Aorta (tissue), 5 donors: ENCODE measurements at regions not wholly inside any gene's neighbourhood (a gene's known extent, or its start where the extent isn't known, plus 50 kb on each side); places are given as distances from the start of the nearest gene placed in this dataset.
A peak's percentile ranks its signal among the peaks of the same experiment; 100 is the strongest.

Source experiments
- ATAC-seq: fragments of 200-7000 bp; cut with Tn5 transposase; one replicate; pipeline ENCODE4 v1.9.1; 2022; ENCODE audit warnings: moderate library complexity; ENCODE audit not compliant: low FRiP score
- DNase-seq, 2 donors: peaks; one replicate each; pipeline ENCODE4 v3.0.0-alpha.2; 2020
- H3K27ac ChIP-seq, 2 donors: one replicate each; pipeline ENCODE4 v1.5.1; 2013; ENCODE audit warnings: low read length in 2 of 2, mild to moderate bottlenecking in 2 of 2, moderate library complexity in 2 of 2, control low read depth in 1 of 2, inconsistent platforms in 1 of 2, low read depth in 1 of 2
- H3K27me3 ChIP-seq, 2 donors: one replicate each; pipeline ENCODE4 v1.6.1; 2013; ENCODE audit warnings: control low read depth in 1 of 2, low read length in 1 of 2, mild to moderate bottlenecking in 1 of 2, moderate library complexity in 1 of 2; ENCODE audit not compliant: insufficient read depth in 2 of 2, control insufficient read depth in 1 of 2
- H3K36me3 ChIP-seq, 2 donors: one replicate each; pipeline ENCODE4 v1.6.1; 2013; ENCODE audit warnings: control low read depth in 1 of 2, low read length in 1 of 2, mild to moderate bottlenecking in 1 of 2; ENCODE audit not compliant: insufficient read depth in 2 of 2, control insufficient read depth in 1 of 2
- H3K4me1 ChIP-seq, 2 donors: one replicate each; pipeline ENCODE4 v1.6.1; 2013; ENCODE audit warnings: low read length in 2 of 2, control low read depth in 1 of 2, mild to moderate bottlenecking in 1 of 2, moderate library complexity in 1 of 2; ENCODE audit not compliant: insufficient read depth in 2 of 2, control insufficient read depth in 1 of 2
- H3K4me3 ChIP-seq, 2 donors: one replicate each; pipeline ENCODE4 v1.5.1; 2013; ENCODE audit warnings: low read length in 2 of 2, control low read depth in 1 of 2, mild to moderate bottlenecking in 1 of 2
- H3K9me3 ChIP-seq: one replicate; pipeline ENCODE4 v1.6.1; 2013; ENCODE audit warnings: mild to moderate bottlenecking, low read length; ENCODE audit not compliant: control insufficient read depth
- WGBS, 2 donors: extraction: QIAGEN DNeasy Blood & Tissue Kit; methylation state at CpG; one replicate each; pipeline ENCODE4 v1.1.7; 2013; 5-methylcytosine and 5-hydroxymethylcytosine counted together
- intact Hi-C, 2 donors: fragments of 100-400 bp; cut with DNase I; formaldehyde crosslinking; loops; one replicate each; pipeline versions ENCODE4 v1.14.2 to v1.15.0; 2022
- donor health status: healthy with polysubstance abuse.
- donor health status: Bipolar disorder and iron deficiency.
- donor health status: DM: no; HTN: no; CAD: no.
- donor health status: DM: no; HTN: no; CAD: no.
- donor health status: DM: yes; HTN: yes; CAD: no.

- no peaks in the 10 kb centered on the region for H3K9me3 ChIP-seq
- H3K4me3 ChIP-seq: peak overlapping the region; percentile 5 to 38
- no peak for DNase-seq
- no peak for ATAC-seq
- H3K4me1 ChIP-seq: no peaks in the 10 kb centered on the region
- WGBS, 2 donors: 0% methylated on average over 13 of the region's 13 CpGs
- no peak overlapping the region for H3K27ac ChIP-seq
- H3K36me3 ChIP-seq: no peaks in the 10 kb centered on the region
- H3K27me3 ChIP-seq: peaks cover 0 to 2% of the 10 kb centered on the region in 2 donors
- intact Hi-C loops: loop anchor here in 1 of 2 donors (5.0 kb wide), 1 partner anchor 626 kb away; no protein-coding TSS in a partner anchor
These were observed 125.3 kb upstream of the C11orf58 start for GRCh38 chr11:16613262-16613511.

GRCh38 chr11:16612566-16613261 is 125.7 kb upstream of the C11orf58 start:
- H3K4me3 ChIP-seq: peak overlapping the region in 1 of 2 donors; percentile 38
- no peaks in the 10 kb centered on the region for H3K9me3 ChIP-seq
- intact Hi-C loops: loop anchor here in 1 of 2 donors (5.0 kb wide), 1 partner anchor 625 kb away; no protein-coding TSS in a partner anchor
- H3K4me1 ChIP-seq: no peaks in the 10 kb centered on the region
- ATAC-seq (peak; percentile 53), DNase-seq (peak in 1 of 2 donors; percentile 34)
- H3K36me3 ChIP-seq: no peaks in the 10 kb centered on the region
- WGBS, 2 donors: 8% methylated on average over 26 of the region's 26 CpGs
- H3K27me3 ChIP-seq: peaks cover 0 to 2% of the 10 kb centered on the region in 2 donors
- no peak overlapping the region for H3K27ac ChIP-seq

- peak in 1 of 2 donors; percentile 44 for DNase-seq
- H3K27me3 ChIP-seq: peaks cover 0 to 2% of the 10 kb centered on the region in 2 donors
- no peaks in the 10 kb centered on the region for H3K9me3 ChIP-seq
- no peak overlapping the region for H3K27ac ChIP-seq
- WGBS, 2 donors: 34 to 44% methylated on average over 11 of the region's 11 CpGs
- intact Hi-C loops: loop anchor here in 1 of 2 donors (5.0 kb wide), 1 partner anchor 625 kb away; no protein-coding TSS in a partner anchor
- ATAC-seq: no peak
- H3K4me3 ChIP-seq: no peak overlapping the region
- no peaks in the 10 kb centered on the region for H3K36me3 ChIP-seq
- no peaks in the 10 kb centered on the region for H3K4me1 ChIP-seq
These were observed 126.4 kb upstream of the C11orf58 start for GRCh38 chr11:16611926-16612565.

- H3K9me3 ChIP-seq: no peaks in the 10 kb centered on the region
- WGBS, 2 donors: 18 to 28% methylated on average over 14 of the region's 14 CpGs
- DNase-seq (no peak), ATAC-seq (no peak)
- no peak overlapping the region for H3K4me3 ChIP-seq
- intact Hi-C loops: loop anchor here in 1 of 2 donors (5.0 kb wide), 1 partner anchor 624 kb away; no protein-coding TSS in a partner anchor
- H3K4me1 ChIP-seq: no peaks in the 10 kb centered on the region
- H3K36me3 ChIP-seq: no peaks in the 10 kb centered on the region
- H3K27ac ChIP-seq: no peak overlapping the region
- H3K27me3 ChIP-seq: peaks cover 0 to 2% of the 10 kb centered on the region in 2 donors
These were observed 127.0 kb upstream of the C11orf58 start for GRCh38 chr11:16611401-16611921.

GRCh38 chr11:16610738-16611388 is 127.6 kb upstream of the C11orf58 start:
- WGBS, 2 donors: 31 to 38% methylated on average over 38 to 39 of the region's 39 CpGs

GRCh38 chr11:16610213-16610737 is 128.2 kb upstream of the C11orf58 start:
- no peak overlapping the region for H3K27ac ChIP-seq
- no peaks in the 10 kb centered on the region for H3K9me3 ChIP-seq
- DNase-seq (peak in 1 of 2 donors; percentile 39), ATAC-seq (no peak)
- no peaks in the 10 kb centered on the region for H3K4me1 ChIP-seq
- H3K4me3 ChIP-seq: no peak overlapping the region
- peaks cover 0 to 2% of the 10 kb centered on the region in 2 donors for H3K27me3 ChIP-seq
- intact Hi-C loops: loop anchor here in 1 of 2 donors (5.0 kb wide), 1 partner anchor 623 kb away; no protein-coding TSS in a partner anchor
- H3K36me3 ChIP-seq: no peaks in the 10 kb centered on the region
- WGBS, 2 donors: 79 to 83% methylated on average over 23 of the region's 23 CpGs

More at GRCh38 chr11:16610738-16611388, 127.6 kb upstream of the C11orf58 start:
- ATAC-seq (no peak), DNase-seq (peak in 1 of 2 donors; percentile 62)
- H3K36me3 ChIP-seq: no peaks in the 10 kb centered on the region
- no peaks in the 10 kb centered on the region for H3K9me3 ChIP-seq
- no peak overlapping the region for H3K4me3 ChIP-seq
- intact Hi-C loops: loop anchor here in 1 of 2 donors (5.0 kb wide), 1 partner anchor 624 kb away; no protein-coding TSS in a partner anchor
- no peaks in the 10 kb centered on the region for H3K4me1 ChIP-seq
- no peak overlapping the region for H3K27ac ChIP-seq
- H3K27me3 ChIP-seq: peaks cover 0 to 2% of the 10 kb centered on the region in 2 donors

GRCh38 chr11:16609769-16610168 is 128.7 kb upstream of the C11orf58 start:
- H3K27ac ChIP-seq: no peak overlapping the region
- peaks cover 0 to 2% of the 10 kb centered on the region in 2 donors for H3K27me3 ChIP-seq
- H3K9me3 ChIP-seq: no peaks in the 10 kb centered on the region
- DNase-seq: peak in 1 of 2 donors; percentile 44
- intact Hi-C loops: loop anchor here (2.0 to 10.0 kb wide), 4 partner anchors 622 to 959 kb away; no protein-coding TSS in a partner anchor
- H3K4me1 ChIP-seq: no peaks in the 10 kb centered on the region
- no peak overlapping the region for H3K4me3 ChIP-seq
- ATAC-seq: no peak
- 96 to 98% methylated on average over 3 of the region's 3 CpGs for WGBS, 2 donors
- H3K36me3 ChIP-seq: no peaks in the 10 kb centered on the region
